ENCODE measurements at regions not wholly inside any gene's neighbourhood (a gene's known extent, or its start where the extent isn't known, plus 50 kb on each side); places are given as distances from the start of the nearest gene placed in this dataset.

GRCh38 chr6:44679438-44680201 is 292.1 kb downstream of the CDC5L start:
- no peak for DNase-seq (ENCODE audit: low spot score)

DNA sequence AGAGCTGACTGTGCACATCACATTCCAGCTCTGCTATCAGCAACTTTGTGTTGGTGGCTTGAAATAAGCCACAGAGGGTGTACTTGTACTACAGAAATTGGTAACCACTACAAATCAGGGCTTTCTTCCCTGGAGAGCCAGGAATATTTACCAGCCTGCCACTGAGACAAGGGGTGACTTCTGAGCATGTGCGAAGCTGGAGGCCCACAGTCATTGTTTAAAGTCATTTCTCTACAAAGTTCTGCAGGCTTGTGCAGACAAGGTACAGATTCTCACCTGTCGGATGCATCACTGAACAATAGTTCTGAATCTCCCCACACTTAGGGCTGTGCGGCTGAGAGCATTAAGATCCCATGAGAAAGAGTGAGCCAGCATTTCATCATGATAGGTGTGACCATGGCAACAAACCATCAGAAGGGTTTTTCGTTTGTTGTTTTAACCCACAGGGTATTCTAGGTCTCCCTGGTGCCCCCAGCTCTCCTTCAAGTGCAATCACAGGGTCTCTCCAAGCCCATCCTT is 292.8 kb downstream of the CDC5L start:
- DNase-seq (ENCODE audit: low spot score): no peak

GRCh38 chr6:44681761-44682160 is 294.3 kb downstream of the CDC5L start:
- DNase-seq (ENCODE audit: low spot score): no peak

- DNase-seq (ENCODE audit: low spot score): no peak
These were observed 294.8 kb downstream of the CDC5L start for GRCh38 chr6:44682280-44682679.

DNA sequence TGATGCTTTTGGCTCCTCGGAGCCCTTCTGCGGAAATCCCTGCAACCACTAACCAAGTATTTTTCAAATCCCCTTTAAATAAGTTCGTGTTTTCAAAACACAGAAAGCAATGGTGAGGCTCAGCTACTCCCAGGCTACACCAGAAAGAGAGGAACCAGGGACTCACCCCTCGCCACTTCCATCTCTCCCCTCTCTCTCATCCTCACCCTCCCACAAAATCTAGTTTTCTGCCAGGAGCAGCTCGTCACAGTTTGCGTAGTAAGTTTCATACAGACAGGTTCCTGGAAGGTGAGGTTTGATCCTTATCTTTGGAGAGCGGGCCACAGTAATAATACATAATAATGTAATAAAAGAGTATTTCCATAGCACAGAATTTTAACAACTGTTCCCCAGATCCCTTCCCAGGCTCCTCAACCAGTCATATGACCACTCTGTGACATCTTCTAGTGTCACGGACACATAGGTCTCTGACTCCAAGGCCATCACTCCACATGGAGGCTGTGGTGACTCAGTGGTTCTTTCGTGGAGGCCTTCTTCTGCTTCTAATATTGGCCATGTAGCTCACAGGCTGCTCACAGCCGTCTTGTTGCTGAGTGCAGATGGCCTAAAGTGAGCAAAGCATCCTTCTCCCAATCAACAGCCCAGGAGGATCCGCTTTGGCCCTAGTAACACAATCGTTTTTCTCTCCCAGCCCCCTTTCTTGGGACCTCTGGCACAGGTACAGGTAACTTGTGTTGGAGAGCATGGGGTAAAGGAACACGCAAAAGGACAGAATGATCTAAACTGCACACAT is 295.7 kb downstream of the CDC5L start:
- no peak for DNase-seq (ENCODE audit: low spot score)

DNA sequence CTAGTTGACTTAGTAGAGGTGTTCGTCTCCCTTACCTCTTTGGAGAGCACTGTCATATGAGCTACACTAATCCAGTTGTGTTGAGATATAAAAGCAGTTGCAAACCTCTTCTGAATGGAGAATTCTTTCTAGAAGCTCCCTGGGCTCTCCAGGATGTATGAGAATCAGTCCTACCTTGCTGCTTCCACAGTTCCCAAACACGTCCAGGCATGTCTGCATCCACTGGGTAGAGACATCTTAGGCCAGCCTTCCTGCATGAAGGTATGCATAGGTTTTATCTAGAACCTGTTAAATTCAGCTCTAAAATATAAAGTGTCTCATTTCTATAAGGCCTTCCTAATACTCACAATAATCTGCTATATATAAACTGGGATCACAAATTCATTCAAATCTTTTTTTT is 297.7 kb downstream of the CDC5L start:
- no peak for DNase-seq (ENCODE audit: low spot score)

DNA sequence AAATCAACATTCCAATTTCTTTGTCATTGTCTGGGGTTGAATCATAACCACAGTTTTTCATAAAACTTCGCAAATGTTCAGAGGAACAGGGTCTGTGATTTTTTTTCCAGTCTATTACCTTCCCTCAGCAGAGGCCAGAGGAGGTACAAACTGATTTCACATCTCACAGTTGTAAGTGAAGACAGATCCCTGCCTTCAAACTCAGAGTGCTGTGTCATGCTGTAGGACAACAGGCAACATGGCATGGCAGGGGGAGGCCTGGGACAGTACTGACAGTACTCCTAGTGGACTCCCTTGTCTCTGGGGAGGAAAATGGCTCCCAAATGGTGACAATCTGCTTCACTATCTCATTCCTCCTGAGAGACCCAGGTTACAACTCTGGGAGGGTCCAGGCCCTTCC is 308.6 kb downstream of the CDC5L start:
- no peak for DNase-seq (ENCODE audit: low spot score)

GRCh38 chr6:44696686-44697085 is 309.2 kb downstream of the CDC5L start:
- no peak for DNase-seq (ENCODE audit: low spot score)

DNA sequence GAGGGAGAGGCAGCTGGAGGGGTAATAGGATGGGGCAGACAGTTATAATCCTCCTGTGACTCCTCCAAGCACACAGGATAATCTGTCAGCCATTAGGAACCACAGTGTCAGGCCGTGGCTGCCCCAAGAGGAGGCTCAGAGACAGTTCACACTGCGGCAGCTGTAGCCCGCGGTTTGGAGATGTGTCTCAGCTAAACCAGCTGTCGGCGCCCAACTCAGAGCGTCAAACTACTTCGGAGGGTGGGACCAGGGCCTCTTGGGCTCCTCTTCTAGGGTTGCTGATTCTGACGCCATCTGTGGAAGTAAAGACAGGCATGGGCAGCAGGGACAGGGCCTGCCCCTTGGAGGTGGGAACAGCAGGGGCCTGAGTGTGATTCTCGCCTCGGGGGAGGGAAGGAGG is 309.8 kb downstream of the CDC5L start:
- no peak for DNase-seq (ENCODE audit: low spot score)

GRCh38 chr6:44698602-44699001 is 311.1 kb downstream of the CDC5L start:
- no peak for DNase-seq (ENCODE audit: low spot score)

GRCh38 chr6:44699082-44699481 is 311.6 kb downstream of the CDC5L start:
- DNase-seq (ENCODE audit: low spot score): no peak

DNA sequence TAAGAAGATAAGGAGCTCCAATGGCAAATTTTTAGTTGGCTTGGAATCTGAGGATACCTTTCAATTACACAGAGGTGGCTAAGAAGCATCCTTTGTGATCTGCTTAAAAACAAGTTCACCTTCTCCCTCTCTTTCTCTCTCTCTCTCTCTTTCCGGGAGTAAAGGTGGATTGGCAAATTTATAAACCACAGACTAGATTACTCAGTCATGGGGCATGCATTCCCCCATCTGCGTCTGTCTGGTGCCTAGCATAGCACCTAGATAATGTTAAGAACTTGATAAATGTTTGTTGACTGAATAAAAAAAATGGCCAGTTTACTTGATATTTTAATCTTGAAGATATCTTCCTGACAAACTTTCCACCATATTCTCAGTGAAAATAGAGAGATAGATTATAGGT is 312.3 kb downstream of the CDC5L start:
- DNase-seq (ENCODE audit: low spot score): no peak

- no peak for DNase-seq (ENCODE audit: low spot score)
These were observed 312.9 kb downstream of the CDC5L start for GRCh38 chr6:44700422-44700821.

DNA sequence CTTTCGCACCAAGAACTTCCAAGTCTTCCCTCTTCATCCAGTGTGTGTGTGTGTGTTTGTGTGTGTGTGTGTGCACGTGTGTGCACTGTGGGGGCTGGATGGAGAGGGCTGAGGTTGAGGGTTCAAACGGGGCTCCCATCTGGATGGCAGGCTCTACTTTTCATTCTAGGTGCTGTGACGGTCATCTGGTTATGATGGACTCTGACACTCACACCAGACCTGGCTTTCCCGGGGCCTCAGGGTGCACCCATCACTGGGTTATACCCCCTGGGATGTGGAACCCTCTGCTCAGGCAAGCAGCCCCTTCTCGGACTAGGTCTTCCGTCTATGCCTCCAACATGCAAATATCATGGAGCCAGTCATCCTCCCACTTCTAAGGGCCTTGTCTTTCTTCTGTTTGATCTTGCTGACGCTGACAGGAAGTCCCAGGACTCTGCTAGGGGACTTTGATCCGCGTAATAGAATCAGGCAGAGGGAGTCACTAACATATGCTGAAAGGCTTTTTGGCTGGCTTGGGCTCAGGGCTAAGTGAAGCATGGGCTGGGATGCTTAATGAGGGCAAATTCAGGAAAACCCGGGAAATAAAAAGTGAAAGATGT is 313.6 kb downstream of the CDC5L start:
- DNase-seq (ENCODE audit: low spot score): no peak

DNA sequence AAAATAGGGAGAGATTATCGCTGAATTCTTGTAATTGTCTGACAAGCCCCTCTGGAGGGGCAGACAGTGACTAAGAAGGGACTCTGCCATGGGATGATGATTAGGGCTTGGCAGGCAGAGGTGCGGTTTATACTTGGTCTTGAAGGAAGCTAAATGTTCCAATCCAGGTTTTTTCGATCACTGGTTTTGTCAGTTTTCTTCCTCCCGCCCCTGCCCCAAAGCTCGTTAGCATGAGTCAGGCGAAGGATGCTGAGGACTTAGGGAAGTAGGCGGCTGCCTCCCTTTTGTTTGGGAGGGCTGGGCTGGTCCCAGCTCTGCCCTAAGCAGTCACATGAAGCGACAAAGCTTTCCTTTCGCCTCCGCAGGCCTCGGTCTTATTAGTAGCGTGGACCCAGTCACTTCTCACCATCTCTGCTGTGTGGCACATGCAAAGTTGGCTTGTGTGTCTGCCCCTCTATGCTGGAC is 314.2 kb downstream of the CDC5L start:
- DNase-seq (ENCODE audit: low spot score): no peak

- DNase-seq (ENCODE audit: low spot score): no peak
These were observed 314.8 kb downstream of the CDC5L start for GRCh38 chr6:44702292-44702691.

DNA sequence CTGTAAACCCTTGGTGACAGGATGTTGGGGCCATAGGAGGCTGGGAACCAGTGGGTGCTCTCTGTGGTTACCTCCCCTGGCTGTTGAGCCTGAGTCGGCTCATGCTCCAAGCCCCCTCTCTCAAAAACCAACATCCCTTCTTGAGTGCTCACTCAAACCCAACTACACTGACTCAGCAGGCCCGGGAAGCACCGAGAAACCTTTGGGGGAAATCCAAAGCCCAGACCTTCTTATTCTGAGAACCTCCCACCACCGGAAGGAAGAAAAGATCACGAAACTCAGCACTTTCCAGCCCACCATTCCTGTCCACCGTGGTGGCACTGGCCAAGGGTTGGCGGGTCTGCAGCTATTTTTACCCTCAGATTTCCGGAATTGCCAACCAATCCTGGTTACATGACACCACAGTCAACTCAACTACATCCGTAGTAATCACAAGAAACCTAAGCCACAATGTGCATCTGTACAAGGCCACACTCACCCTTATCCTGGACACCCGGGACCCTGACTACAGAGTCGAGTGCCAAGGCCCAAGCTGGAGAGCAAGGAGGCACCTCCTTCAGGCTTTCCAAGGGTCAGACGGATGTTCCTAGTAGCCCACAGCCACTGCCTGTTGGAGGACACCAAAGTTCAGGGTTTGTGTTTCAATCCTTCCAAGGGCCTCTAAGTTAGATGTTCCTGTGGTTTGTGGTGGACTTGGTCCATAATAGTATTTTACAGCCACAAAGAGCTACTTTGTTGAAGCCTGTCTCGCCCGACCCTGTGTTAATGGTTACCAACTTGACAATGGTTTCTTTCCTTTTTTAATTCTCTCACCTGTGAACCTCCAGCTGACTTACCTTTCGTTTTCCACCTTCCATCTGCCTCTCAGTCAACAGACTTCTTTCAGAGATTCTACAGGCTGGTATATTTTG is 317.0 kb downstream of the CDC5L start:
- DNase-seq (ENCODE audit: low spot score): no peak

DNA sequence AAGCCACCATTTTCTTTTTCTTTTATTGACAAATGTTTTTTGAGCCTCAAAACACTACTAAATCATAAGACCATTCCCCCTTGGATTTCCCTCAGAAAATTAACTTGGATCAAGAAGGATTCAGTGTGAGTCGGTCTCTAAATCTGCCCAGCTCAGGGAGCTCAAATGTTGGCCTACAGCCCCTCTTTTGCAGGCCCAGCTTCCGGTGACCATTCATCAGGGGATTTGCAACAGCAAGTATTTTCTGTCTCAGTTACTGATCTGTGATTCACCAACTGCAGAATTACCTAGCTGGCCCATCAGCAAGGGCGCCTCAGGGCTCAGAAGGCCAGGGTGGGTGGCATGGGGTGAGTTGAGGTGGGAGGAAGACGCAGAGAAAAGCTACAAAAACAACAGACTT is 318.1 kb downstream of the CDC5L start:
- no peak for DNase-seq (ENCODE audit: low spot score)

- no peak for DNase-seq (ENCODE audit: low spot score)
These were observed 318.5 kb downstream of the CDC5L start for GRCh38 chr6:44706011-44706410.

DNA sequence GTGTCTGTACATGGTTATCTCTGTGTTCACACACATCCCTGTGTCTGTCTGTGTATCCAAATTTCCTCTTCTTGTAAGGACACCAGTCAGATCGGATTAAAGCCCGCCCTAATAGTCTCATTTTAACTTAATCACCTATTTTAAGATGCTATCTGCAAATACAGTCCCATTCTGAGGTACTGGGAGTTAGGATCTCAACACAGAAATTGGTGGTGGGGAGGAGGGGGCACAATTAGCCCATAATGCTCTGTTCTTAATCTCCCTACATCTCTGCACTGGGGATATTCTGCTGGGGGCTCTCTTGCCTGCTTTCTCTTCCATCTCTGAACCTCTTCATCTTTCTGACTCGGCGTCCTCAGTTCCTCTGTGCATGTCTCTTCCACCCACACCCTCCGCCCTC is 320.7 kb downstream of the CDC5L start:
- no peak for DNase-seq (ENCODE audit: low spot score)

GRCh38 chr6:44712353-44713111 is 325.0 kb downstream of the CDC5L start:
- no peak for DNase-seq (ENCODE audit: low spot score)
